ENCODE measurements at regions not wholly inside any gene's neighbourhood (a gene's known extent, or its start where the extent isn't known, plus 50 kb on each side); places are given as distances from the start of the nearest gene placed in this dataset.
"Not testable (repeated sequence)": the region's sequence is repeated elsewhere in the genome, so short reads cannot be mapped to it uniquely, and the experiment has no call there.

- TF ChIP-seq EZH2 (IDR thresholded peaks at IDR 0.05; ENCODE audit: borderline replicate concordance, low read length); CTCF (conservative IDR thresholded peaks at IDR 0.05 in 1 of 2, IDR thresholded peaks at IDR 0.05 in 1 of 2; ENCODE audit: extremely low read depth in 1 of 2, insufficient read depth in 1 of 2, low read depth in 1 of 2, low read length in 2 of 2): not testable (repeated sequence)
Observed at GRCh38 chr4:112727728-112728127, 90.8 kb downstream of the LARP7 start.
